AG08395 (cell line): ENCODE measurements at regions not wholly inside any gene's neighbourhood (a gene's known extent, or its start where the extent isn't known, plus 50 kb on each side); places are given as distances from the start of the nearest gene placed in this dataset.
"Not testable (repeated sequence)": the region's sequence is repeated elsewhere in the genome, so short reads cannot be mapped to it uniquely, and the experiment has no call there.

Experiments used
- DNase-seq: peaks from one replicate; pipeline ENCODE4 v3.0.0; 2012; ENCODE audit warnings: mixed read lengths, low spot score

GRCh38 chr2:215889240-215889969 lies 123.9 kb downstream of the MREG start:
- not testable (repeated sequence) for DNase-seq

- no peak for DNase-seq
These were observed 124.7 kb downstream of the MREG start for GRCh38 chr2:215888680-215889079.

GRCh38 chr2:215887303-215887702 lies 126.0 kb downstream of the MREG start:
- DNase-seq = no peak

GRCh38 chr2:215886022-215886421 lies 127.3 kb downstream of the MREG start:
- no peak for DNase-seq

GRCh38 chr2:215885536-215885935 lies 127.8 kb downstream of the MREG start:
- DNase-seq = no peak

GRCh38 chr2:215884451-215885087 lies 128.8 kb downstream of the MREG start:
- no peak for DNase-seq

DNA sequence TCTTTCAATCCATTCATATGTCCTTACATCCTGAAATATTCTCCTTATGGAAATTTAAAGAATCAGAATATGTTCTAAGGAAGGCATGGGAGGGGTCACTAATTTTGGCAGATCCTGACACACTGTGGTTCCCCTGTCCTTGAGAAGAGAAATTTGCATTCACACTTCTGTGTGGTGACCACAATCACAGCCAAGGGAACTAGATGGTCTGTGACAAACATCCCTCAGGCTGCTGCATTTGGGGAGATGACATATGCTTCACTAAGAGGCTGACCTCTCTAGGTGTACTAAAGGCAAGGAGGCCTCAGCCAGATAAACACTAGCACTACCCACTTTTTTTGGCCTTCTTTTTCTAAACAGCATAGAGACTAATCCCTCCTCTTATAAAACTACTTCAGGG lies 129.6 kb downstream of the MREG start:
- DNase-seq = no peak

- no peak for DNase-seq
These were observed 130.7 kb downstream of the MREG start for GRCh38 chr2:215882689-215883088.

DNA sequence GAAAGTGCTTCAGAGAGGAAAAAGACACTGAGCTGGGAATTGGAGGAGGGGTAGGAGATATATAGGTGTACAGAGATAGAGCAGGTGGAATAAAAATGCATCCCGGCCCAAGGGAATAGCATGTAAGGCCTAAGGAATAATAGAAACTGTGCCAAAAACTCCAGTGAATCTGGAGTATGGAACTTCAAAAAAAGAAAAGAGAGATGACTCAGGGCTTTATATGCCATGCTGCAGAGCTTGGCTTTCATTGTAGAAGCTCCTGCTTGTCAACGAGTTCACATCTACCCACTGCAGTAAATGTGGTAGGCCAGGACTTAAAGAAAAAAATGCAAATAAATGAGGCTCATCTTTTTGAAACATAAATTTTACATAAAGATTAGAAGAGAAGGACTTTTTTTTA lies 131.8 kb downstream of the MREG start:
- DNase-seq = no peak

DNA sequence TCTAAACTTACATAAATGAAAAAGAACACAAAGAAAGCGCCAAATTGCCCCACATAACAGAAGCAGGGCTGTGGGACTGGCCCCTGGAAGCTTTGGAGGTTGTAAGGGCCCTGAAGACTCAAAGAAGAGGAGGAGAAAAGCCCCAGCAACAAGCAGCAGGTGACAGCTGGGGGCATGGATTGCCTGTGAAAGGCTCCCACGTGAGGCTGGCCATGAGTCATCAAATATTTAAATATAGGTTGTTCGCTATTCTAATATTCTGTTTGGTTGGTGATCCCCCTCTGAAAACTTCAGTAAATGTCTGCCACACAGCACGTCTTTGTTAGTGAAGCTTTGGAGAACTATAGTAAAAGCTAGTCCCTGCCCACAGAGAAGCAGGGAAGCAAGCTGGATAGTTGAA lies 132.4 kb downstream of the MREG start:
- DNase-seq = no peak

DNA sequence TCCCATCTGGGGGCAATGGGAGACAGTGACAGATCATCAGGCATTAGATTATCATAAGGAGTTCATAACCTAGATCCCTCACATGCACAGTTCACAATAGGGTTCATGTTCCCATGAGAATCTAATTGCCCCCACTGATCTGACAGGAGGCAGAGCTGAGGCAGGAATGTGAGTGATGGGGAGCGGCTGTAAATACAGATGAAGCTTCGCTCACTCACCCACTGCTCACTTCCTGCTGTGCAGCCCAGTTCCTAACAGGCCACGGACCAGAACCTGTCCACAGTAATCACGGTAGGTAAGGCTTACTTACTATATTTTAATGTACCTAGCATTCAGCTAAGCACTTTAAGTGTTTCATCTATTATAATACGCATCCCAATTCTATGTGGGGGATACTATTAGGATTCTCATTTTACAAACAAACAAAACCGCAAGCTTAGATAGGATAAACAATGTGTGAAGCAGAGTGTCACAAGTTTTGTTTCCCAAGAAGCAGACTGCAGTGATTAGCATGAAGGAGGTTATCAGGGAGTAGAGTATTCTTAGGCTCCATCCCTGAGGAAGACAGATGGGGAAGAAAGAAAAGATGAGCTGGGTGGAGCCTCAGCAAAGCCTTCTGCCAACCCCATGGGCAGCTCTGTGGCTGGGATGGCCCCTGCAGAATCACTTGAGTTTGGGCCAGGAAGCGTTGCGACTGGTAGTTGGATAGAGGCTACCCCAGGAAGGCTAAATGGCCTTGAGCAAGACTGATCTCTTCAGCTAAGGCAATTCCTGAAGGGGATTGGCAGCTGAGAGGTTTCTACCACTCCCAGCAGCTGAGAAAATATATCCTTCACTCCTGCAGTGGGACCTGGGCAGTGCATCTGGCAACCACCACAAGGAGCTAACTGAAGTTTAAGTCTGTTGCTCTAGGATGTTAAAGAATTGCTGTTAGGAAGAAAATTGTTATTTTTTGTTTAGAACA lies 133.1 kb downstream of the MREG start:
- DNase-seq = no peak

- DNase-seq = no peak
These were observed 134.0 kb downstream of the MREG start for GRCh38 chr2:215879331-215879730.

DNA sequence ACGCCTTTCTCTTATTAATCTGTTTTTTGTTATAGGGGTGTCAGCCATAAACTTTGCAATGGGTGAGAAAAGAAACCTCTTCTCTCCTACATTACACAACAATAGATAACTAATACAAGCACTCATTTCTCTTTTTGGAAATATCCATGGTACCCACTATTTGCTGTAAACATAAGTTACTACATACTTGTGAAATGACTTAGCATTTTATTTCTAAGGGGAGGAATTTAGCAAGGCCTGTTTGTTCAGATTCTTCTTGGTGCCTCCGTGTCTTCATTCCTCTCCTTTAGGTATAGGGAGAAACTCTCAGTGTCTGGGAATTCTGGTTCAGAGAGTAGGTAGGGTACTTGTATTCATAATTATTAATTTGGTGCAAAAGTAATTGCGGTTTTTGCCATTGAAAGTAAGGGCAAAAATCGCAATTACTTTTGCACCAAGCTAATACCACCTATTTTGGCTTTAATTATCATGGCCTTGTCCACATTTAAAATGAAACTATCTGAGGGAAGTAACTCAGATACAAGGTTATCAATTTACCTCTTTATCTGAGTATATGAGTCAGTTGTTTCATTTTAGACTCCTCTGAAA lies 134.8 kb downstream of the MREG start:
- peak; percentile 24 for DNase-seq

- DNase-seq = no peak
These were observed 136.5 kb downstream of the MREG start for GRCh38 chr2:215876937-215877238.

- no peak for DNase-seq
These were observed 137.0 kb downstream of the MREG start for GRCh38 chr2:215876139-215876936.

DNA sequence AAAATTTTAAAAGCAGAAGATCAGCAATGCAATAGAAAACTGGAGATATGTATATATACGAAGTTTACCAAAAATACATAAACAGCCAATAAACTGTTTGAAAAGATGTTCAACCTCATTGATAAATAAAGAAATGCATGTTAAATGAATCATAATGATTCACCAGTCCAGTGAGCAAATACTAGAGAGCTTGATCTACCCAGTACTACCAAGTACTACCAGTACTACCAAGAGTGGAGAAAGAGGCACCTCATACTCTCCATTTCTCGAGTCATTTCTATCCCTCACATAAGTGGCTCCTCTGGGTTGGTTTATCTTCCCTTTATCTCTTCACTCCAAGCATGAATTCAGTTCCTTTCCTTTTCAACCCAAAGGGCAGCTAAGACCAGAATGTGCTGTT lies 138.9 kb downstream of the MREG start:
- peak; percentile 20 for DNase-seq

DNA sequence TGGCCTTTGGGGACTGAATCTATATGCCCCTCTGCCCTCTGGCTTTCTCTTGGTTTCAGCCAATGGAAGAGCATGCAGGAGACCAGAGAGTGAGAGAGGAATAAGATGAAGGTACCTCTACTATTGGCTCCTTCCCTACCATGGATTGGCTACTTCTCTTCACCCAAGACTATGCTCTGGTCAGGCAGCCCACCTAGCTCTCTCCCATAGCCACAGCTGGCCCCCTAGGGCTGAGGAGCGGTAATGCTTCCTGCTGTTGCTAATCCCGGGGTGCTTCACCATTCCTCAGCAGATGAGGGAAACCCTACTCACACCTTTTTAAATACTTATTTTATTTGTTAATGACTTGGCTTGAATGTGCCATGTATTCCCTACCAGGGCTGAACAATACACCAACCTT lies 142.4 kb downstream of the MREG start:
- no peak for DNase-seq

DNA sequence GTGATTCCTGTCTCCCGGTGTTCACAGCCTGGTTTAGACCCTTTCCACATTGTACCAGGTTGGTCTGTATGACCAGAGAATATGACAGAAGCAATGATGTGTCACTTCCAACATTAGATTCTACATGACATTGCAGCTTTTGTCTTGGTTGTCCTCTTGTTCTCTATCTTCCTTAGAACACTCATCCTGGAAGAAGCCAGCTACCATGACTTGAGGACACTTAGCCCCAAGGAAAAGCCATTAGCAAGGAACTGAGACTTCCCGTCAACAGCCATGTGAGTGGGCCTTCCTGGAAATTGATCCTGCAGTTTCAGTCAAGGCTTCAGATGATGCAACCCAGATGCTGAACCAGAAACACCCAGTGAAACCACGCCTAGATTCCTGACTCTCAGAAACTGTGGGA lies 143.3 kb downstream of the MREG start:
- DNase-seq = peak; percentile 59

DNA sequence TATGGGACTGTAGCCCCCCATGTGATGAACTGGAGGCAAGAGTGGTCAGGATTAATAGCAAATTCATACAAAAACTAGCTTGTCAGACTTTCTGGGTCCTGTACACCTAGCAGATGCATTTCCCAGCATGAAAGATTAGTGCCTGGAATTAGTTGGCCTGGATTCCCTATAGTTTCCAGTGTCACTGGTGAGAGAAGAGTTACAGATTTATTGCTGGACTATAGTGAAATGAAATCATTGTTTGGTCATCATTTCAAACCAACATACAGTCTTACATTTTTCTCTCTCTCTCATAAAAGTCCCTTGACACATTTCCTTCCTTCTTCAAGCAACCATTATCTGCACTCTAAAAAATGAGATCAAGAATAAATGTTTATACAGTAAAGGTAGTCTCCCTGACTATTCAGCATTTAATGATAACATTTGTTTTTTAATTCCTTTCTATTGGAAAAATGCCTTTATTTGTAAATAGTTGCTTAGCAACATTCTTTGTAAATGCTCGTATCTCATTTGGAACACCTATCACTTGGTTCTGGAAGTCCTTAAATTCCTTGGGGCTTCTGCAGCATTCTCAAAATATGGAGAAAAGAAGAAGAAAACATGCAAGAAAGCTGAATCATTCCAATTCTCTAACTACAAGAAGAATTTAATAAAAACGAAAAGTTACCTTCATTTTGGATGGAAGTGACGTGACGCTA lies 144.4 kb downstream of the MREG start:
- no peak for DNase-seq

- DNase-seq = no peak
These were observed 146.7 kb downstream of the MREG start for GRCh38 chr2:215866606-215867005.

- DNase-seq = no peak
These were observed 149.7 kb downstream of the MREG start for GRCh38 chr2:215863687-215864086.
